PC-3 (cell line): ENCODE measurements at regions not wholly inside any gene's neighbourhood (a gene's known extent, or its start where the extent isn't known, plus 50 kb on each side); places are given as distances from the start of the nearest gene placed in this dataset.
"Not testable (repeated sequence)": the region's sequence is repeated elsewhere in the genome, so short reads cannot be mapped to it uniquely, and the experiment has no call there.

Experiments used
- ATAC-seq: fragments of 200-7000 bp; cut with Tn5 transposase; 2 replicates; pipeline ENCODE4 v1.9.1; 2020; ENCODE audit warnings: mild to moderate bottlenecking, moderate library complexity
- BruUV-seq: library from RNA; stranded (reverse); fragments of 400-500 nt; replicated peaks from 2 replicates; lab custom pipeline; 2021; lab: Mats Ljungman, UMichigan
- CTCF ChIA-PET: fragments of 300-600 bp; sonication (Branson Sonifier 250); formaldehyde crosslinking; loops from one replicate; lab custom pipeline; 2022; ENCODE audit warnings: antibody characterized with exemption; lab: Charles Lee
- POLR2A ChIA-PET: fragments of 300-600 bp; sonication (Branson Sonifier 250); formaldehyde crosslinking; loops from one replicate; lab custom pipeline; 2022; ENCODE audit warnings: antibody characterized with exemption; ENCODE audit not compliant: unreplicated experiment; lab: Charles Lee
- DNase-seq: peaks from one replicate; pipeline ENCODE4 v3.0.0-alpha.2; 2015
- H2AFZ ChIP-seq: fragments of 300-600 bp; sonication (generic); 2 replicates; pipeline ENCODE4 v1.6.0; 2016; ENCODE audit warnings: antibody characterized with exemption, low read length
- H3F3A ChIP-seq: fragments of 300-600 bp; sonication (generic); one replicate; pipeline ENCODE4 v1.6.0; 2017; ENCODE audit warnings: antibody characterized with exemption, low read length, control low read depth, mild to moderate bottlenecking; ENCODE audit not compliant: unreplicated experiment
- H3K27ac ChIP-seq: fragments of 300-600 bp; sonication (generic); 2 replicates; pipeline ENCODE4 v1.5.1; 2016; ENCODE audit warnings: mild to moderate bottlenecking, low read length
- H3K27me3 ChIP-seq: fragments of 300-600 bp; sonication (generic); 2 replicates; pipeline ENCODE4 v1.6.1; 2016; ENCODE audit warnings: low read length, mixed read lengths
- H3K36me3 ChIP-seq: fragments of 300-600 bp; sonication (generic); 2 replicates; pipeline ENCODE4 v1.6.1; 2016; ENCODE audit warnings: low read depth, mixed run types, low read length, mixed read lengths
- H3K4me1 ChIP-seq: fragments of 300-600 bp; sonication (generic); 2 replicates; pipeline ENCODE4 v1.5.1; 2016; ENCODE audit warnings: low read length; ENCODE audit not compliant: insufficient read depth
- H3K4me2 ChIP-seq: fragments of 300-600 bp; sonication (generic); 2 replicates; pipeline ENCODE4 v1.6.0; 2016; ENCODE audit warnings: low read length
- H3K4me3 ChIP-seq: fragments of 300-600 bp; sonication (generic); 2 replicates; pipeline ENCODE4 v1.5.1; 2016; ENCODE audit warnings: mild to moderate bottlenecking, low read length, mixed read lengths
- H3K79me2 ChIP-seq: fragments of 300-600 bp; sonication (generic); 2 replicates; pipeline ENCODE4 v1.6.1; 2017; ENCODE audit warnings: low read length, mixed read lengths
- H3K9ac ChIP-seq: fragments of 300-600 bp; sonication (generic); 2 replicates; pipeline ENCODE4 v1.6.0; 2016; ENCODE audit warnings: mild to moderate bottlenecking, low read length
- H3K9me2 ChIP-seq: fragments of 300-600 bp; sonication (generic); replicated peaks from 2 replicates; pipeline ENCODE4 v1.6.1; 2016; ENCODE audit warnings: mixed run types, low read length, mixed read lengths
- H3K9me3 ChIP-seq: fragments of 300-600 bp; sonication (generic); 2 replicates; pipeline ENCODE4 v1.6.1; 2016; ENCODE audit warnings: low read length, mixed read lengths
- H4K20me1 ChIP-seq: fragments of 300-600 bp; sonication (generic); 2 replicates; pipeline ENCODE4 v1.6.1; 2016; ENCODE audit warnings: low read length, mixed read lengths
- CTCF ChIP-seq: fragments of 300-600 bp; sonication (generic); conservative IDR thresholded peaks from 2 replicates; pipeline ENCODE4 v1.5.1; 2017; ENCODE audit warnings: antibody characterized with exemption, low read depth, mild to moderate bottlenecking, low read length
- EZH2 ChIP-seq: fragments of 300-600 bp; sonication (generic); IDR thresholded peaks from one replicate; pipeline ENCODE4 v1.6.1; 2017; ENCODE audit warnings: antibody characterized with exemption, mild to moderate bottlenecking, low read length; ENCODE audit not compliant: unreplicated experiment
- EZH2phosphoT487 ChIP-seq: fragments of 300-600 bp; sonication (generic); IDR thresholded peaks from 2 replicates; pipeline ENCODE4 v1.6.1; 2018; ENCODE audit warnings: mild to moderate bottlenecking, antibody characterized with exemption, low read length, borderline replicate concordance
- intact Hi-C: fragments of 100-400 bp; cut with micrococcal nuclease; formaldehyde crosslinking; loops from 2 replicates; pipeline ENCODE4 v1.9.0; 2023

DNA sequence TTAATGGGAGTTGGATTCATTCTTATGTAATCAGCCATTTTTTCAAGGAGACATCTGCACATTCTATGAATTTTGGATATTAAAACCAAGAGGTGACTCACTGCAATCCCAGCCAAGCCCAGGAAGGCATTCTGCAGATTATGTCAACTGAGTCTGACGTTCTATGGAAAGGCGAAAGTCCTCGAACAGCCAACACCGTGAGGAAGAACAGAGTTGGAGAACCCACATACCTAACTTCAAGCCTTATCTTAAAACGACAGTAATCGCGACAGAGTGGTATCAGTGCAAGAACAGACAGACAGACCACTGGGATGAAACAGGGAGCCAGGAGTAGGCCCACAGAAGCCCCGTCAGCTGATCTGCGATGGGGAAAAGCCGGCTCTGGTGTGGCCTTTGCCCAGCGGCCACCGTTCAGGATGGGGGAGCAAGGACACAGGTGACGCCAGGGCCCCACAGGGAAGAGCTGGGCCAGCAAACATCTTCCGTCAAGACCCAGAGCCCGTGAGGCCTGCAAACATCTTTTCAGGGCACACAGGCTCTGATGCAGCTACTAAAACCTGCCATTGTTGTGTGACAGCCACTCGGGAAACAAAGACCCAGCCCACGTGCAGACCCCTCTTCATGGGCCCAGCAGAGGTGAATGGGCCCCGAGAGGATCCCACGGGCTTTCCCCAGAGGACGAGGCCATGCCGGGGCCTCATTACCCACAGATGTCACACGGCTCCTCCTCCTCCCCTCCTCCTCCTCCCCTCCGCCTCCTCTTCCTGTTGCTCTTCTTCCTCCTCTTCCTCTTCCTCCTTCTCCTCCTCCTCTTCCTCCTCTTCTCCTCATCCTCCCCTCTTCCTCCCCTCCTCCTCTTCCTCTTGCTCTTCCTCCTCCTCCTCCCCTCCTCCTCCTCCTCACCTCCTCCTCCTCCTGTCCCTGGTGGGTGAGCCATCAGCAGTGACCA, 277.6 kb downstream of the ADGRD1 start:
- Histone ChIP-seq H3K27me3 (peaks cover 29% of the 10 kb centered on the region), H3K9ac (no peak overlapping the region), H3K79me2 (no peaks in the 10 kb centered on the region), H3K4me3 (no peak overlapping the region), H4K20me1 (no peaks in the 10 kb centered on the region), H3K4me2 (no peak overlapping the region), H3K36me3 (no peaks in the 10 kb centered on the region), H2AFZ (no peak overlapping the region), H3F3A (no peaks in the 10 kb centered on the region), H3K27ac (no peak overlapping the region), H3K9me3 (no peaks in the 10 kb centered on the region), H3K4me1 (peaks cover 6% of the 10 kb centered on the region), H3K9me2 (no peaks in the 10 kb centered on the region)
- ChIA-PET CTCF (no interaction called here), POLR2A (no interaction called here)
- intact Hi-C loops, result no loop called here
- TF ChIP-seq EZH2 (no peak), CTCF (no peak), EZH2phosphoT487 (no peak)
- no peak for DNase-seq
- ATAC-seq, result no peak
- BruUV-seq, result no TSS peak

GRCh38 chr12:131232036-131232435, 278.3 kb downstream of the ADGRD1 start:
- no TSS peak for BruUV-seq
- no peak overlapping the region for H2AFZ ChIP-seq
- H3K9me3 ChIP-seq, result no peaks in the 10 kb centered on the region
- ATAC-seq (no peak), DNase-seq (no peak)
- no peak overlapping the region for H3K4me2 ChIP-seq
- H3K36me3 ChIP-seq, result no peaks in the 10 kb centered on the region
- peaks cover 6% of the 10 kb centered on the region for H3K4me1 ChIP-seq
- ChIA-PET POLR2A (no interaction called here), CTCF (no interaction called here)
- no peaks in the 10 kb centered on the region for H3K79me2 ChIP-seq
- H3F3A ChIP-seq, result no peaks in the 10 kb centered on the region
- no peak overlapping the region for H3K27ac ChIP-seq
- H4K20me1 ChIP-seq, result no peaks in the 10 kb centered on the region
- TF ChIP-seq EZH2 (no peak), CTCF (no peak)
- no peak overlapping the region for H3K4me3 ChIP-seq
- no peaks in the 10 kb centered on the region for H3K9me2 ChIP-seq
- peaks cover 26% of the 10 kb centered on the region for H3K27me3 ChIP-seq
- intact Hi-C loops, result no loop called here
- H3K9ac ChIP-seq, result no peak overlapping the region

GRCh38 chr12:131232872-131233271, 279.2 kb downstream of the ADGRD1 start:
- H3K36me3 ChIP-seq, CTCF ChIA-PET, DNase-seq, H3K4me3 ChIP-seq, intact Hi-C loops, H3K4me1 ChIP-seq, H3K4me2 ChIP-seq, H4K20me1 ChIP-seq, H3K9me3 ChIP-seq, H3F3A ChIP-seq, ATAC-seq, H3K27ac ChIP-seq, H2AFZ ChIP-seq, H3K9me2 ChIP-seq, BruUV-seq, H3K79me2 ChIP-seq, POLR2A ChIA-PET, H3K9ac ChIP-seq: not testable (repeated sequence)
- peaks cover 21% of the 10 kb centered on the region for H3K27me3 ChIP-seq

DNA sequence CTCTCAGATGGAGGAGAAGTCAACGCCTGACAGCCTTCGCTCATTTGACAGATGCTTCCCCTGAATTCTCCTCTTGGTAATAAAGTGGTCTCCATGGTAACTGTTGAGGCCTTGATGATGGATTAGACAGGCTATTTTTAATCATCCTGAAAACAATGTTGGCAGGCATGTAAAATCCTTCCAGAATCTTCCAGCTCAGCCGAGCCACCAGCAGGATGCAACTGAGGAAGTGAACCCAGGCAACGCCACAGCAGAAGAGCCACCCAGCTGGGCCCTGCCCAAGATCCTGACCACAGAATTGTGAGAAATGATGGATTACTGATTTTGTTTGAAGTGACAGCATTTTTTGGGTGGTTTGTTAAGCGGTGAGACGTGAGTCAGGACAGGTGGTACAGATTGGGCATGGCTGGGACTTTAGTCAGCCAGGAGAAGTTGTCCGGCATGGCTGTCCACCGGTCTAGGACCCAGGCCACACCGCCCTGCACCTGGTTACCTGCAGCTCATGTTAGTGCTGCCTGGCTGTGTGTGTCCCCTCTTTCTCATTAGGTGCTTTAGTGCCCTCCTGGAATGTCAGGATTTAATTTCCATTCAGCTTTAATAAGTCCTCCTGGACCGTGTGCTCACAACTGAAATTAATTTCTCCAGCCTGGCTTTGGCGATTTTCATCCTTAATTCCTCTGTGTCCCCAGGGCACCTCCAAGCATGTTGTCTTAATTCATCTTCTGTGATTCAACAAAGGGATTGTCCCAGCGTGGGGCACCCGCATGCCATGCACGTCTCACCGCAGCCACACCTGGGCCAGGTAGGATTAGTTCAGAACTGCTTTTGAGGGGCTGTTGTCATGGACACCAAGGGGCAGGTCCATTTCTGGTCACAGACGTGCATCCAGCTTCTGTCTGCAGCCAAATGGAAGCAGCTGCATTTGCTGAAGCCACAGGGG, 280.4 kb downstream of the ADGRD1 start:
- DNase-seq, H4K20me1 ChIP-seq, BruUV-seq, POLR2A ChIA-PET, H3K9ac ChIP-seq, CTCF ChIA-PET, intact Hi-C loops, H3F3A ChIP-seq, H3K36me3 ChIP-seq, H3K9me3 ChIP-seq, H3K9me2 ChIP-seq, H3K4me3 ChIP-seq, H2AFZ ChIP-seq, H3K79me2 ChIP-seq, H3K4me1 ChIP-seq: not testable (repeated sequence)
- H3K27ac ChIP-seq, result 0 out of 2 replicates have a peak overlapping the region, but pooled peaks have one; percentile 26
- H3K27me3 ChIP-seq, result peaks cover 21% of the 10 kb centered on the region
- peak; percentile 11; the same call in 1 of the 2 replicates for ATAC-seq
- peak overlapping the region; percentile 37; the same call in 1 of the 2 replicates for H3K4me2 ChIP-seq
